Retinal pigment epithelial cell (primary cell): ENCODE measurements at regions not wholly inside any gene's neighbourhood (a gene's known extent, or its start where the extent isn't known, plus 50 kb on each side); places are given as distances from the start of the nearest gene placed in this dataset.

Experiments
- DNase-seq: peaks from one replicate; pipeline ENCODE4 v3.0.0-alpha.2; 2010; ENCODE audit warnings: low read depth
- H3K4me3 ChIP-seq: 2 replicates; pipeline ENCODE4 v1.5.1; 2011; ENCODE audit warnings: mild to moderate bottlenecking, low read length, control low read depth, moderate library complexity
- TF ChIP-seq, protein P1 (sequence below): conservative IDR thresholded peaks from 2 replicates; pipeline ENCODE4 v1.5.1; 2011; ENCODE audit warnings: low read depth, low read length, control low read depth, inconsistent platforms

DNA sequence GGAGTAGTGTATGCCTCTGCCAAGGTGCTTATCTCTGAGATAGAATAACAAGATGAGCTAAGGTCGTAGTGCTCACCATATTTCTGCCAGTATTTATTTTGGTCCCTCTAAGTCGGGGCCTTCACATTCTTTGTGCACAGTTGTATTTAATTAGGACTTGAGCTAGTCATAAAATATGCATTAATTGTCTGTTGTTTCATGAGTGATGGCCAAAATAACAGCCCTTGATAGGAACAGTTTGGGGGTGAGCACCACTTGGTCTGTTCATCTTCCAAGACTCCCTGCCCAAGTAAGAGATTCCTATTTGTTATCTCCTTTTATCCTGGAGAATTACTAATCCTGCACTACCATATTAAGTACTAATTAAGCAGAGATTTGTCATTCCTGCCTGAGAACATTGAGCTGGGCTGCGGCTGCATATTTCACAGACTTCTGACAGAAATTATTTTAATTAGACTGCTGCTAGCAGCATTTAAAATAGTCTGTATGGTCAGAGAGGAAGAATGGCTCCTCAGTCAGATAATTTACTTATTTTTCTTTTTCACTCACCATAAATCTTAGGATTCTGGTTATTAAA is 435.1 kb downstream of the MTX2 start:
- no peak overlapping the region for H3K4me3 ChIP-seq
- TF ChIP-seq, protein P1, sequence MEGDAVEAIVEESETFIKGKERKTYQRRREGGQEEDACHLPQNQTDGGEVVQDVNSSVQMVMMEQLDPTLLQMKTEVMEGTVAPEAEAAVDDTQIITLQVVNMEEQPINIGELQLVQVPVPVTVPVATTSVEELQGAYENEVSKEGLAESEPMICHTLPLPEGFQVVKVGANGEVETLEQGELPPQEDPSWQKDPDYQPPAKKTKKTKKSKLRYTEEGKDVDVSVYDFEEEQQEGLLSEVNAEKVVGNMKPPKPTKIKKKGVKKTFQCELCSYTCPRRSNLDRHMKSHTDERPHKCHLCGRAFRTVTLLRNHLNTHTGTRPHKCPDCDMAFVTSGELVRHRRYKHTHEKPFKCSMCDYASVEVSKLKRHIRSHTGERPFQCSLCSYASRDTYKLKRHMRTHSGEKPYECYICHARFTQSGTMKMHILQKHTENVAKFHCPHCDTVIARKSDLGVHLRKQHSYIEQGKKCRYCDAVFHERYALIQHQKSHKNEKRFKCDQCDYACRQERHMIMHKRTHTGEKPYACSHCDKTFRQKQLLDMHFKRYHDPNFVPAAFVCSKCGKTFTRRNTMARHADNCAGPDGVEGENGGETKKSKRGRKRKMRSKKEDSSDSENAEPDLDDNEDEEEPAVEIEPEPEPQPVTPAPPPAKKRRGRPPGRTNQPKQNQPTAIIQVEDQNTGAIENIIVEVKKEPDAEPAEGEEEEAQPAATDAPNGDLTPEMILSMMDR = no peak
- DNase-seq = peak; percentile 17

DNA sequence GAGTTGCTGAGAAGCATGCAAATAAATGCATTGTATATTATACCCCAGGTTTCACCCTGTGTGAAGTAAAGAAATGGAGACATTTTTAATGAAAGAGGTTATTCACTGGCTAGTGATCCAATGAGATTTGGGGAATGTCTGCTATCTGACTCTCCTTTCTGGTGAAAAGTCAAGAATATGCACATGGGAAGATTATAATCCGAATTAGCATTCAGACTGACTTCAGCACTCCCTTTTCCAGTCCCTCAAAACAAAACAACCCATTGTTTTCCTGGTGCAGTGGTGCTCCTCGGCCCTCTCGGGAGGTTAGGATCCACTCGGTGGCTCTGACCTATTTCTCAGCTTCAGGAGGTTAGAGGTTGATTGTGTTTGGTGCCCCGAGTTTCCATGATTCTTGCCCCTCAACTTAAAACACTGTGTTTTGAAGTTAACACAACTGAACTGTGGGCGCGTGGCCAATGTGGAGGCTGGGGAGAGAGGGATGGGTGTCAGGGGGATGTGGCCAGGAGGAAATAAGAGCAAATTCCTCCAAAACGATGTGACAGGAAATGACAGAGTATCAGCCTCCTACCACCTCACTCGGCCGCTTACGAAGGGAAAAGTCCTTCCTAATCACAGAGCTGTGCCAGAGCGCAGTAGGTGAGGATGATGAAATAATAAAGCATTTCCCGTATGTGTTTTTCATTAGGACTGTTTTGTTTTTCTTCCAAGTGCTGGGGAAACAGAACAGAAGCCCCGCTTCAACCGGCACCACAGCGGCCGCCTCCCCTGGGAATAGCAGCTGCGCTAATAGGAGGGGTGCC is 440.1 kb downstream of the MTX2 start:
- no peak overlapping the region for H3K4me3 ChIP-seq
- DNase-seq = no peak
- TF ChIP-seq, protein P1 = no peak

DNA sequence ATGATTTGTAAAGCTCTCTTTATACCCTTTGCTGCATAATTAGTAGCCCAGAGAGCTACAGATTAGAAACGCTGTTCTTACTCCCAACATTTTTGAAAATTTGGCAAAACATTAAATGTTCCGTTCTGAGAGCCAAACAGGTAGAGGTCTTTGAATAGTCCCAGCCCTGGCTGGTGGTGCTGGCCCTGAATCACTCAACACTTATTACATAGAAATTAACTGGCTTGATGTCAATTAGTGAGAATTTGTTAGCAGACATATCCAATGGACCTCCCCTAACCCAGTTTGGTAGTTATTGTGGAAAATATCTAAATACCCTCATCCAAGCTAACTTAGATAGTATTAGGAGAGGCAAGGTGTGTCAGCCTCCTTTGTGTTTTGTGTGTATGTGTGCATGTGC is 440.7 kb downstream of the MTX2 start:
- no peak overlapping the region for H3K4me3 ChIP-seq
- TF ChIP-seq, protein P1 = no peak
- no peak for DNase-seq

GRCh38 chr2:176710657-176711186 is 441.5 kb downstream of the MTX2 start:
- TF ChIP-seq, protein P1 = no peak

GRCh38 chr2:176725873-176726645 is 456.8 kb downstream of the MTX2 start:
- DNase-seq = no peak
- H3K4me3 ChIP-seq = no peak overlapping the region
- TF ChIP-seq, protein P1 = no peak

More at GRCh38 chr2:176710657-176711186, 441.5 kb downstream of the MTX2 start:
- H3K4me3 ChIP-seq = no peak overlapping the region
- no peak for DNase-seq

DNA sequence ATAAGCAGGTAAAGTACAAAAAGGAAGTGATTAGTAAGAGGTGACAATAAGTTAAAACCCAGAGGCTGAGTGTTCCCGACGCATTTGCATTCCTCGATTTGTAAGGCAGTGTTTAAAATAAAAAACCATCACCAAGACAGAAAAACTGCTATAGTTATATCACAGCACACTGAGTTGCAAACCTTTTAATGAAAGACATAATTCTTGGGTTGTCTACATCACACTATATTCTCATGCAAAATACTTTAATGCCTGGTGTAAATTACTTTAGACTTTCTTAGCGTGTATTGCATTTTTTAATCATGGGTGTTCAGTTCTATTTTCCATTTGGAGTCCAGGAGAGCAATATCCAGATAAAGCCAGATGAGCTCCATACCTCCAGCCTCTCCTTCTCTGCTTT is 458.5 kb downstream of the MTX2 start:
- H3K4me3 ChIP-seq = no peak overlapping the region
- no peak for DNase-seq
- TF ChIP-seq, protein P1 = no peak
